ENCODE measurements at regions not wholly inside any gene's neighbourhood (a gene's known extent, or its start where the extent isn't known, plus 50 kb on each side); places are given as distances from the start of the nearest gene placed in this dataset.

GRCh38 chr10:44769450-44769849, 141.7 kb upstream of the TMEM72 start:
- H3K9me3 ChIP-seq (ENCODE audit: control insufficient read depth, insufficient read depth, low read length) = no peaks in the 10 kb centered on the region
- WGBS (ENCODE audit: insufficient coverage) = 100% methylated on average over 1 of the region's 1 CpG
- no peak overlapping the region for H3K27ac Mint-ChIP-seq
- H3K4me3 ChIP-seq (ENCODE audit: low read length) = no peak overlapping the region
- no peak overlapping the region for H3K27ac ChIP-seq (ENCODE audit: low read length)
- H3K4me3 Mint-ChIP-seq = no peak overlapping the region
- peaks cover 7% of the 10 kb centered on the region in 2 donors for H3K9me3 Mint-ChIP-seq
- H3K36me3 ChIP-seq (ENCODE audit: control insufficient read depth, insufficient read depth, low read length) = no peaks in the 10 kb centered on the region
- intact Hi-C loops (cut with micrococcal nuclease) = no loop called here
- no peaks in the 10 kb centered on the region for H3K4me1 ChIP-seq (ENCODE audit: control insufficient read depth, insufficient read depth, low read length)
- peaks cover 0 to 7% of the 10 kb centered on the region in 2 donors for H3K4me1 Mint-ChIP-seq
- DNase-seq = no peak
- ATAC-seq = no peak
- H3K36me3 Mint-ChIP-seq = no peaks in the 10 kb centered on the region
- TF ChIP-seq, protein P1, sequence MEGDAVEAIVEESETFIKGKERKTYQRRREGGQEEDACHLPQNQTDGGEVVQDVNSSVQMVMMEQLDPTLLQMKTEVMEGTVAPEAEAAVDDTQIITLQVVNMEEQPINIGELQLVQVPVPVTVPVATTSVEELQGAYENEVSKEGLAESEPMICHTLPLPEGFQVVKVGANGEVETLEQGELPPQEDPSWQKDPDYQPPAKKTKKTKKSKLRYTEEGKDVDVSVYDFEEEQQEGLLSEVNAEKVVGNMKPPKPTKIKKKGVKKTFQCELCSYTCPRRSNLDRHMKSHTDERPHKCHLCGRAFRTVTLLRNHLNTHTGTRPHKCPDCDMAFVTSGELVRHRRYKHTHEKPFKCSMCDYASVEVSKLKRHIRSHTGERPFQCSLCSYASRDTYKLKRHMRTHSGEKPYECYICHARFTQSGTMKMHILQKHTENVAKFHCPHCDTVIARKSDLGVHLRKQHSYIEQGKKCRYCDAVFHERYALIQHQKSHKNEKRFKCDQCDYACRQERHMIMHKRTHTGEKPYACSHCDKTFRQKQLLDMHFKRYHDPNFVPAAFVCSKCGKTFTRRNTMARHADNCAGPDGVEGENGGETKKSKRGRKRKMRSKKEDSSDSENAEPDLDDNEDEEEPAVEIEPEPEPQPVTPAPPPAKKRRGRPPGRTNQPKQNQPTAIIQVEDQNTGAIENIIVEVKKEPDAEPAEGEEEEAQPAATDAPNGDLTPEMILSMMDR (IDR thresholded peaks at IDR 0.05) = no peak
- peaks cover 0 to 3% of the 10 kb centered on the region in 2 donors for H3K27me3 Mint-ChIP-seq (ENCODE audit: low read depth in 2 of 2)
- no peaks in the 10 kb centered on the region for H3K27me3 ChIP-seq (ENCODE audit: control insufficient read depth, insufficient read depth, low read length)

- no peaks in the 10 kb centered on the region for H3K27me3 ChIP-seq (ENCODE audit: control insufficient read depth, insufficient read depth, low read length)
- no peaks in the 10 kb centered on the region for H3K4me1 ChIP-seq (ENCODE audit: control insufficient read depth, insufficient read depth, low read length)
- ATAC-seq = no peak
- Mint-ChIP-seq H3K4me1 (no peaks in the 10 kb centered on the region), H3K27me3 (ENCODE audit: low read depth in 2 of 2) (no peaks in the 10 kb centered on the region), H3K27ac (no peak overlapping the region), H3K4me3 (no peak overlapping the region), H3K36me3 (no peaks in the 10 kb centered on the region), H3K9me3 (no peaks in the 10 kb centered on the region)
- TF ChIP-seq, protein P1 (IDR thresholded peaks at IDR 0.05) = no peak
- intact Hi-C loops (cut with micrococcal nuclease) = no loop called here
- DNase-seq = no peak
- H3K9me3 ChIP-seq (ENCODE audit: control insufficient read depth, insufficient read depth, low read length) = no peaks in the 10 kb centered on the region
- no peaks in the 10 kb centered on the region for H3K36me3 ChIP-seq (ENCODE audit: control insufficient read depth, insufficient read depth, low read length)
- WGBS (ENCODE audit: insufficient coverage) = 100% methylated on average over 2 of the region's 2 CpGs
- H3K27ac ChIP-seq (ENCODE audit: low read length) = no peak overlapping the region
- H3K4me3 ChIP-seq (ENCODE audit: low read length) = no peak overlapping the region
Measured at GRCh38 chr10:44771233-44771995, 139.7 kb upstream of the TMEM72 start.

GRCh38 chr10:44773565-44773964, 137.6 kb upstream of the TMEM72 start:
- TF ChIP-seq, protein P1 (IDR thresholded peaks at IDR 0.05) = no peak
- WGBS (ENCODE audit: insufficient coverage) = 91% methylated on average over 19 of the region's 19 CpGs
- H3K27me3 Mint-ChIP-seq (ENCODE audit: low read depth in 2 of 2) = peaks cover 0 to 1% of the 10 kb centered on the region in 2 donors

More at GRCh38 chr10:44773565-44773964, 137.6 kb upstream of the TMEM72 start:
- intact Hi-C loops (cut with micrococcal nuclease) = no loop called here
- Mint-ChIP-seq H3K9me3 (no peaks in the 10 kb centered on the region), H3K27ac (no peak overlapping the region), H3K4me3 (no peak overlapping the region), H3K4me1 (no peaks in the 10 kb centered on the region), H3K36me3 (no peaks in the 10 kb centered on the region)
- Histone ChIP-seq H3K36me3 (ENCODE audit: control insufficient read depth, insufficient read depth, low read length) (no peaks in the 10 kb centered on the region), H3K27ac (ENCODE audit: low read length) (no peak overlapping the region), H3K27me3 (ENCODE audit: control insufficient read depth, insufficient read depth, low read length) (no peaks in the 10 kb centered on the region), H3K4me3 (ENCODE audit: low read length) (no peak overlapping the region), H3K4me1 (ENCODE audit: control insufficient read depth, insufficient read depth, low read length) (no peaks in the 10 kb centered on the region), H3K9me3 (ENCODE audit: control insufficient read depth, insufficient read depth, low read length) (no peaks in the 10 kb centered on the region)
- ATAC-seq = no peak
- no peak for DNase-seq

All from natural killer cell (primary cell).